UCSD-AML1 (cell line): ENCODE measurements at regions not wholly inside any gene's neighbourhood (a gene's known extent, or its start where the extent isn't known, plus 50 kb on each side); places are given as distances from the start of the nearest gene placed in this dataset.
"Not testable (repeated sequence)": the region's sequence is repeated elsewhere in the genome, so short reads cannot be mapped to it uniquely, and the experiment has no call there.

ENCODE experiments used
- DNase-seq: peaks from one replicate; lab custom pipeline; 2025; ENCODE audit not compliant: unreplicated experiment; lab: John Stamatoyannopoulos, UW

DNA sequence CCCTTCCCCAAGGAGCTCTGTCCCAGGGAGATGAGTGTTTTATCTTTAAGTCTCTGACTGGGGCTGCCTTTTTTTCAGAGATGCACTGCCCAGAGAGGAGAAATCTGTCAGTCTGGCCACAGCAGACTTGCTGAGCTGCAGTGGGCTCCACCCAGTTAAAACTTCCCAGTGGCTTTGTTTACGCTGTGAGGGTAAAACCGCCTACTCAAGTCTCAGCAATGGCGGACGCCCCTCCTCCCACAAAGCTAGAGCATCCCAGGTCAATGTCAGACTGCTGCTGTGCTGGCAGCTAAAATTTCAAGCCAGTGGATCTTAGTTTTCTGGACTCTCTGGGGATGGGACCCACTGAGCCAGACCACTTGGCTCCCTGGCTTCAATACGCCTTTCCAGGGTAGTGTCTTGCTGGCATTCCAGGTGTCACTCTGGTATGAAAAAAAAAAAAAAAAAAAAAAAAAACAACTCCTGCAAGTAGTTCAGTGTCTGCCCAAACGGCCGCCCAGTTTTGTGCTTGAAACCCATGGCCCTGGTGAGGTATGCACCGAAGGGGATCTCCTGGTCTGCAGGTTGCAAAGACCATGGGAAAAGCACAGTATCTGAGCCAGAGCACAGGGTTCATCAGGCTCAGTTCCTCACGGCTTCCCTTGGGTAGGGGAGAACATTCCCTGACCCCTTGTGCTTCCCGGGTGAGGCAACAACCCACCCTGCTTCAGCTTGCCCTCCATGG is 1616.1 kb upstream of the ADGRL3 start:
- no peak for DNase-seq

DNA sequence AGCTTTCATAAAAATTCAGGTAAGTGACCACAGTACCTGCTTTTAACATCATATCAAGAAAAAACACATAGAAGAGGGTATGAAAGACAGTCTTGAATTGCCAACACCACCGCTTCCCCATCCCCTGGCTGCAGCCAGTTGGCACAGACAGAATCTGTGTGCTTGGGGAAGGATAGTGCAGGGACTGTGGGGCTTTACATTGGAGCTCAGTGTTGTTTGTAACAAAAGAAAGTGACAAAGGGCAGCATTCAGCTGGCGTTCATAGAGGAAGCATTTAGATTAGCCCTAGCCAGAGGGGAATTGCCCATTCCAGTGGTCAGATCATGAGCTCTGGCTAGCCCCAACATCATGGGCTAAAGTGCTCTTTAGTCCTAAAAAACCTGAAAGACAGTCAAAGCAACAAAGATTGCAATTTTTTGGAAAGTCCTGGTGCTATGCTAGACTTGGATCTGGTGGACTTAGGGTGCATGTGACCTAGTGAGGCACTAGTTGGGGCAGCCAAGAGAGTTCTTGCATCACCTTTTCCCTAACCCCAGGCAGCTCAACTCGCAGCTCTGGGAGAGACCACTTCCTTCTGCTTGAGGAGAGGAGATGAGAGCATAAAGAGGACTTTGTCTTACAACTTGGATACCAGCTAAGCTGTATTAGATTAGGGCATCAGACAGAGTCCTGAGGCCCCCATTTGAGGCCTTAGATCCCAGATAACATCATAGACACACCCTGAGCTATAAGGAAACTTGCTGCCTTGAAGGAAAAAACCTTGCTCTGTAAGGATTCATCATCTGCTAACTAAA is 1602.4 kb upstream of the ADGRL3 start:
- peak; percentile 25 for DNase-seq

DNA sequence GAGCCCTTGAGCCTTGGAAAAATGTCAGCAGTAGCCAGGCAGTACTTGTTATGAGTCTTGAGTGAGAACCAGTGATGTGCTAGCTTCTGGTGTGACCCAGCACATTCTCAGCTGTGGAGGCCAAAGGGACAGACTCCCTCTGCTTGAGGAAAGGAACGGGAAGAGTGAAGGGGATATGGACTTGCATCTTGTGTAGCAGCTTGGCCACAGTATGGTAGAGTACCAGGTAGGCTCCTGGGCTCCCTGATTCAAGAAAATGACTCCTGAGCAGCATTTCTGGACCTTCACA is 1601.9 kb upstream of the ADGRL3 start:
- DNase-seq, result peak; percentile 9

DNA sequence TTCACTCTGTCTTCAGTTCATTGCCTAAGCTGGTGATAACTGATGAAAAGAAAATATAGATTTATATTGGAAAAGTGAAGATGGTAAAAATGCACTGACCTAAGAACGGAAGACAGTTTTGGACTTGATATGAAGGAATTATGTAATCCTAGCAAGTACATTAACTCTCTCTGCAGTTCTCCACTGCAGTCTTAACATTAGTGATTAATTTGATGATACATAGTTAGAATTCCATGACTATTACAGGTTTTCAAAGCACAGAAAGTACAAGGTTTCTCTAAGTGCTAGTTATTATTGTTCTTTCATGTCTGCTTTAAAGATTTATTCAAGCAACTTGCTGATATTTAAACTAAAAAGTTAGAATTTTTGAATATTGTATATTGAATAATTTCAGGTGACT is 1591.7 kb upstream of the ADGRL3 start:
- DNase-seq, result no peak

DNA sequence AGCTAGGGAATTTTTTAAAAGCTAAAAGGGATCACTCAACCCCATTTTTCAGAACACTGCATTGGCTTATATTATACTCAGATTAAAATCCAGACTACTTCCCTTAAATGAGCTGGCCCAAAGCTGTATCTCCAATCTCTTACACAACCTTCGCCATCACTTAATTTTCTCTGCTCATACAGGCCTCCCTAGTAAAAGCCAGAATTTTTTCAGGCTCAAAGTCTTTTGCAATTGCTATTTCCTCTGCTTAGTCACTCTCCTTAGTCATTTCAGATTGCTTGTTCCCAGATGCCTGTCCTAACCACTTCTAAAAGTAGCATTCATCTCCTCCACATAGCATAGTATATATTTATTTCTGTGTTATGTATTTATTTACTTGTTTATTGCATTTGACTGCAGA is 1587.9 kb upstream of the ADGRL3 start:
- DNase-seq, result no peak

DNA sequence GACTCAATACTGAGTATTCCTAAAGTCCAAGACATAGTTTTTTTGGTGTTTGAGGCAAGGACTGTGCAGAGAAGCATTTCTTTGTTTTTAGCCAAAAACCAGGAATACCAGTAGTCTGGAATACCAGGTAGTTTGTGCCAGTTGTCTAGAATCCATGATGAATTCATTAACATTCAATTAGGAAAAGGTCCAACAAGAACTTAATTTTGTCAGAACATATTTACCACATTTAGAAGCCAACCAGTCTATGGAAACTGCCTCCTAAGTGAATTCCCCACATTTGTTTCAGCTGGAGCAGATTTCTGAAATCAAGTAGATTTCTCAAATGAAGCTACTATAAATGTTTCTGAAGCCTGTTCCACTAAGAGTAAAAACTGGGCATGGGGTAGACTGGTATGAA is 1584.8 kb upstream of the ADGRL3 start:
- no peak for DNase-seq

DNA sequence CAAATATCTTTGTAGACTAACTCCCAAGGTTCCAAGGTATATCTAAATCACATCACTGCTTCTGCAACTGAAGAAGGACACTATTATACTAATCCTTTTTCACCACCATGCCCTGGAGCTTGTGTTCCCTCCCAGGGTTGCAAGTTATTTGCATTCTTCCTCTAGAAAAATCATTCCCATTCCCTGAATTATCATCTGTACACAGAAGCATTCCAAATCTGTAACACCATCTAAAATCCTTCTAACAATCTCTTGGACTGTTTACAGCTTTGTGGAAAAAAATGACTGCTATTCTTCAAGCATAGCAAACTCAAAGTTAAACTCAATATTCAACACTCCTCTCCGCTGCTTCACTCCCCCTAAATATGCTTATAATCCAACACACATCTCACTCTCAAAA is 1570.8 kb upstream of the ADGRL3 start:
- DNase-seq, result no peak

DNA sequence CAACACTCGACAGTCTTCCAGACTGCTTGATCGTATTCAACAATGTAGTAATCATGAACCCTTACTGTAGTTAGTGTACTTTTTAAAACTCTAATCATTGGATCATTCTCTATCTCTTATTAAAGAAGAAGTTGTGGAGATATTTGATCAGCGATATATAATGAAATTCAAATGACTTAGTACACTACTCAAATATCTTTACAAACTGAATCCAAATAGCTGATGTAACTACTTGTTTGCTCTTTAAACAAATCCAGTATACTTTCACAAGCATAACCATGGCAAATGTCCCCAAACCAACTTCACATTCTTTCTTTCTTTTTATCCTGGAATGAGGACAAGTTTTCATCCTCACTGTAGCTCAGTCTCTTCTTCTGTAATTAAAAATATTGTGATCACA is 1569.9 kb upstream of the ADGRL3 start:
- DNase-seq, result no peak

DNA sequence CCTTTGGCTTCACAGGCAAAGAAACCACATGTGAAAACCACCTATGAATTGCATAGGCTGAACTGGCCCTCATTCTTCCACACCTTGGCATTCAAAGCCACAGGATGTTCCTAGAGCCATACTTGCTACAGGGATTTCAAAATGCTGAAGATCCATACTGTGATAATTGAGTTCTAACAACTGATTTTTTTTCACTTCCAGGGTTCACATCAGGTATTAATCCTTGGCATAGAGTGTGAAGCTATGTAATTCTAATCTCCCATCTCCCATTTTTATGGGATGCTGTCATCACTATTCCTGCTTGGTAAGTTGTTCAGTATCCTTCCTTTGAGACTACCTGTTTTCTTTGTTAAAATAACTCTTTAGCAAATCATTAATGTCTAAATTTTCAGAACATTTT is 1569.2 kb upstream of the ADGRL3 start:
- DNase-seq, result no peak

DNA sequence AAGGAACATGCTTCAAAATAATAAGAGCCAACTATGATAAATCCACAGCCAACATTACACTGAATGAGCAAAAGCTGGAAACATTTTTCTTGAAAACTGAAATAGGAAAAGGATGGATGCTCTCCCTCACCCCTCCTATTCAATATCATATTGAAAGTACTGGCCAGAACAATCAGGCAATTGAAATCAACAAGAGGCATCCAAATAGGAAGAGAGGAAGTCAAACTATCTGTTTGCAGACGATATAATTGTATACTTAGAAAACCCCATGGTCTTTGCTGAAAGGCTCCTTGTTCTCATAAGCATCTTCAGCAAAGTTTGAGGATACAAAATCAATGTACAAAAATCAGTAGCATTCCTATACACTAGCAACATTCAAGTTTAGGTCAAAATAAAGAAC is 1562.5 kb upstream of the ADGRL3 start:
- no peak for DNase-seq

DNA sequence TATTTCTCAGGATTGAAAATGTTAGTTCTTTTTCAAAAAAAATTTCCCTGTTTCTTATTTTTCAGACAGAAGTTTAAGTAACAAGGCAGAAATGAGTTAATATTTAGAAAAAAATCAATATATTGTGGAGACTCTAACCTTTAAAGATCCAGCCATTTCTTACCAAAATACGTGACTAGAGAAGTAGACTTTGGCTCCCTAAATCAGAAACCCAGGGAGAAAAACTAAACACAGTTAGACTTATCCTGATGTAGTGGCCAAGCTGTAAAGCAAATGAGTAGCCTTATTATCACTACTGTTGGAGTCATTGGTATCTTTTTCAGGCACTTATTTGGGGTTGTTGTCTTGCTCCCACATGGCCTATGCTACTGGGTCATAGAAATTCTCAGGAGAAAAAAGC is 1556.4 kb upstream of the ADGRL3 start:
- no peak for DNase-seq

DNA sequence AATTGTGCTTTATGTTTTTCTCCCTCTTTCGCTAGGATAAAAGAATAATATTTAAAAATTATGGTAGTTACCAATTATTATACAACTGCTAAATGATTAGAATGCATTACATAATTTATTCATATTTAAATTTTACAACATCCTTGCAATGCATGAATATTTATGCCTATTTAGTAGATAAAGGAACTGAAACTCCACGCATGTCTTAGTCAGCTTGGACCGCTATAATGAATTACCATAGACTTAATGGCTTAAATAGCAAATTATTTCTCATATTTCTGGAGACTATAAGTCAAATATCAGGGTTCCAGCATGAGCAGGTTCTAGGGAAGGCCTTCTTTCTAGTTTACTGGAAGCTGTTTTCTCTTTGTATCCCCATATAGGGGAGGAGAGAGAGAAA is 1555.4 kb upstream of the ADGRL3 start:
- no peak for DNase-seq

DNA sequence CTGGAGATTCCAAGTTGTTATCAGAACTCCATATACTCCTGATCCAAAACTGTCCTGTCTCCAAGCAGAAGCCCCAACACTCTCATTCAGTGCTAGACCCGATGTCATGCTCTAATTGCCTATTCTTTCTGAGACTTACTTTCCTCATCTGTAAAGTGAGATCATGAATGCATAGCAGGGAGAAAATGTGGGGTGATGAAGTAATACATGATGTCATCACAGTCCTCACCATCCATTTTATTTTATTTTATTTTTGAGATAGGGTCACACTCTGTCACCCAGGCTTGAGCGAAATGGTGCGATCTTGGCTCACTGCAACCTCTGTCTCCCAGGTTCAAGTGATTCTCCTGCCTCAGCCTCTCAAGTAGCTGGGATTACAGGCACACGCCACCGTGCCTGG is 1554.0 kb upstream of the ADGRL3 start:
- DNase-seq, result no peak

DNA sequence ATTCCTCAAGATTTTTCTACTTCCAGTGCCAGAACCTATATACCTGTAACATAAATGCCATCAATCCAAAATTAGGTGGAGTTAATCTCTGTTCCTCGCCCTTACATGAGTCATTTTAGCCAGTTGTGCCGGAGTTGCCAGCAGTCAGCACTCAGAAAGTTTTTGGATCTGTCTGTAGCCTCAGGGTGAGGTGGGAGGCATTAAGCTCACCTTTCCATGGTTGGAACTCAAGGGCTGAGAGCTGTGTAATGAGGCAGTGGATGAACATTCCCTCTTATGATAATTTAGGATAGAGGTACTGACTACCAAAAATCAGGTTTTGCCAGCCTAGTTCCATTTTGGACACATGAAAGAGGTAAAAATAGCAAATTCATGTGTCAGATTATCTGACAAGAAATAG is 1553.1 kb upstream of the ADGRL3 start:
- no peak for DNase-seq

DNA sequence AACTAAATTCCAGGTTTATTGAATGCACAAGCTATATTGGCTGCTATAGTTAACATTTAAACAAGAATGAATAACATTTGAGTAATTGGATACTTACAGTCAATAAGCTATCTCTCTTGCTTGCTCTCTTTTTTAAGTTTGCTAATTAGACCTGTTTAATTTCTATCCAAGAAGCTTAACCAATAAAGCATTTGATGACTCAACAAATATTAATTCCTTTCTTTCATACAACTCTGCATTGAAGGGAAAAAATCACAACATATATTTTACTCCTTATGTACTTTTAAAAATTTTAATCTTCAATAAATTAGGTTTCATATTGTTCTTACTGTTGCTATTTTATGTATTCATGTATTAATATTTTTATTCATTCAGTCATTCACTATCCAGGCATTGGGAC is 1552.6 kb upstream of the ADGRL3 start:
- DNase-seq, result no peak

DNA sequence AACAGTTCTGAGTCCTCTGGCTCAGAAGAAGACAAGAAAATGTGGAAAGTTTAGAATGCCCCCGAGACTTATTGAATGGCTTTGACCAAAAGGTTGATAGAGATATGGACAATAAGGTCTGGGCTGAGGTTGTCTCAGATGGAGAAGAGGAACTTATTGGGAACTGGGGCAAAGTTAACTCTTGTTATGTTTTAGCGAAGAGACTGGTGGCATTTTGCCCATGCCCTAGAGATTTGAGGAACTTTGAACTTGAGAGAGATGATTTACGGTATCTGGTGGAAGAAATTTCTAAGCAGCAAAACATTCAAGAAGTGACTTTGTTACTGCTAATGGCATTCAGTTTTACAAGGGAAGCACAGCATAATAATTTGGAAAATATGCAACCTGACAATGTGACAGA is 1549.3 kb upstream of the ADGRL3 start:
- DNase-seq, result no peak

DNA sequence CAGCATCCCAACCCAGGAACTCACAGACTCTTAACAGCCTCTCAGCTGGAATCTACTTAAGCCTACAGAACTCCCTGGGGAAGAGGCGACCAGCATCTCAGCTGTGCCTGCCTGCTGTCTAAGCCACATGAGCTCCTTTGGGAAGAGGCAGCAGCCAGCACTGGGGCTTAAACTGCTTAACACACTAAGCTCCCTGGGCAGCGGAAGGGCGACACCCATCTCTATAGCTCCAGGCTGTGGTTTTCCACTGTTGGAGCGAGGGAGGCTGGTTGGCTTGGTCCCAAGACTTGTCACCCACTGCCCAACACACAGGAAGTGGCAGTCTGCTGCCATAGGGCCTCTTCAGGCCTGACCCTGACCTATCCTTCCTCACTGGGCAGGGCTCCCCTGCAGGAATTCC is 1544.1 kb upstream of the ADGRL3 start:
- DNase-seq, result peak; percentile 6

DNA sequence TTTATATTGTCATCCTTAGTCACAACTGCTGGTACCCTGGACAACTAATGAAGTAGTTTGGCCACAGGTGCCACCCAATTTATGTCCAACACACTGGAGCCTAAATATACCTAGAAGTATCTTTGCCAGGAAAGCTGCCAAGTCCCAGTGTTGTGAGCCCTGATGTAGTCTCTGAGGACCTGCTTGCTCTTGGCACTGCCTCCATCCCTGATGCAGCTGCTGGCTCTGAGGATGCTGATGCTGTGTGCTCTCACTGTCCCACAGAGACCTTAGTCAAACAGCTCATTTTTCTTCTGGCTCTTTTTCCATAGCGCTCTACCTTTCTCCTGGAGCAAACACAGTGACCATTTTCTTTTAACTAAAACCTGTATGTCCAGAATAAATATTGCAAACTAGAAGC is 1535.4 kb upstream of the ADGRL3 start:
- peak; percentile 4 for DNase-seq

DNA sequence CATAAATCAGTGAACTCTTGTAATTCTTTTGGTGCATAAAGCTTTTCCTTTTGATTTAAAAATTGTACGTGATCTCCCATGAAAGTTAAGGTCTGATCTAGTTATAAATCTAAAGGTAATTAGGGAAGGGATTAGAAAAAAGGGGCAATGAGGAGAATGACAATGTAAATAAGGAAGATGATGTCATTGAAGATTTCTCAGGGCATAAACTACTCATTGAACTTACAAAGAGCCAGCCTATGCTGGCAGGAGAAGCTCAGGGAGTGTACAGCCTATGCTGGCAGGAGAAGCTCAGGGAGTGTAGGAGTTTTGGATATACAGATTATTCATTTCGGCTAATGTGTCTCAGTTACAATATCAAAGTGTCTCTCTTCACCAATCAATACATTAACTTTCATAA is 1533.5 kb upstream of the ADGRL3 start:
- DNase-seq, result no peak

DNA sequence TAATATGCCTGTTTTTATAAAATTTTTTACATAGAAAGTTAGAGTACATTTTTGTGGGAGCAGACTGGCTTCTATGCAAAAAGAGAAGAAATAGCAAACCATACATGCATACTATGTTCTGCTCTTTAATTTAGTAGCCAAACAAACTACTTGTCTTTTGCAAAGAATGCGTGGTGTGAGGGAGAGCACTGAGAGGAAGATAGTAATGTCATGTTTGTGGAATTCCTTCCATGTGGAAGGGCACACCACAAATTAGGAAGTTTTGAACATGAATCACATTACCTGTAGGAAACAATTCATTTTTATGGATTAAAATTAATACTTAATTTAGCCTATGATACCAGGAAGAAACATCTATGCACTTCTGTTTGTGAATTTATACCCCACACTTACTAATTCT is 1529.1 kb upstream of the ADGRL3 start:
- no peak for DNase-seq

DNA sequence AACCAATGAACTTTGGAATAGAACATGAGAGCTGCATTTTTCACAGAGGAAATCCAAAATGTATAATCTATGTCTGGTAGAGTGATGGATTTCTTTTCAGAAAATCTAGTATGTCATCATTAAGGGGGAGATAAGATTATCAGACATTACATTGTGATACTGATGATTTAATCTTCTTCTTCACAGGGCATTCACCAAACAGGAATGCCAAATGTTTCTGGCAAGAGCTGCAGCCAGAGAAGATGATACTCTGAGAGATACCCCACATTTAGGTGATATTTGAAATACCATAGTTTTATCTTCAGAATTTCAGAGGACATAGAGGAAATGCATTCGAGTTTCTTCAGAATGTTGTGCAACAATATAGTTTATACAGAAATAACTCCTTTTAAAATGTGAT is 1523.7 kb upstream of the ADGRL3 start:
- DNase-seq, result no peak

DNA sequence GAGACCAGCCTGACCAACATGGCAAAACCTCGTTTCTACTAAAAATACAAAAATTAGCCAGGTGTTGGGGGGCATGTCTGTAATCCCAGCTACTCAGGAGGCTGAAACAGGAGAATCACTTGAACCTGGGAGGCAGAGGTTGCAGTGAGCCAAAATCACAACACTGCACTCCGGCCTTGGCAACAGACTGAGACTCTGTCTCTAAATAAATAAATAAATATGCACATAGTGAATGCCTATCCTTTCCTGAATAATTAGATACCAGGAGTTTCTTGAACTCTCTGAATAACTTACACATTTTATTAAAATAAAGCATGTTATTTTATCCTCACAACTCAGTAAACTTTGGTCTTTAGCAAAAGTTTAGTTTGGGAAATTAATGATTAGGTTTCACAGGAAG is 1523.1 kb upstream of the ADGRL3 start:
- not testable (repeated sequence) for DNase-seq

DNA sequence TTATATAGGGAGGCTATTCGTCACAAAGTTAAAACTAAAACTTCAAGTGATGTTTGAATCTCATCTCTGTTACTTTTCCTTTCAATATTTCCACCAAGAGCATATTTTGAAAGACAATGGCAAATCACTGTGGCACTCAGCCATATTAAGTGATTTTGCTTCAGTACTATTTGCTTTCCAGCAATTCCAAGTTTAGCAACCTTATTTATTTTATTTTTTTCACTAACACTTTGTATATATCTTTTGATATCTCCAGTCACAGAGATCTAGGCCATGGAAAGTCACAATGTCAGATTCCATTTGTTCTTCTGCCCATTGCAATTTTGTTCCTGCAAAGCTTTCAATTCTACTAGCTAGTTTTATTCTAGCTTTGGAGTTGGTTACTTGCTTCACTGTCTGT is 1514.5 kb upstream of the ADGRL3 start:
- DNase-seq, result no peak
